Large intestine (tissue), 3 donors: ENCODE measurements at regions not wholly inside any gene's neighbourhood (a gene's known extent, or its start where the extent isn't known, plus 50 kb on each side); places are given as distances from the start of the nearest gene placed in this dataset.

ENCODE experiments used
- DNase-seq, 2 donors: peaks; one replicate each; pipeline versions ENCODE4 v3.0.0 to v3.0.0-alpha.2; 2013
- H3K27ac ChIP-seq: one replicate; pipeline ENCODE4 v1.5.1; 2013; ENCODE audit warnings: low read length
- H3K27me3 ChIP-seq: 2 replicates; pipeline ENCODE4 v1.6.1; 2013; ENCODE audit warnings: low read length; ENCODE audit not compliant: control insufficient read depth, insufficient read depth
- H3K36me3 ChIP-seq: 2 replicates; pipeline ENCODE4 v1.6.1; 2013; ENCODE audit warnings: low read length; ENCODE audit not compliant: control insufficient read depth, insufficient read depth
- H3K4me1 ChIP-seq: one replicate; pipeline ENCODE4 v1.6.1; 2013; ENCODE audit warnings: low read length; ENCODE audit not compliant: control insufficient read depth, insufficient read depth
- H3K4me3 ChIP-seq: one replicate; pipeline ENCODE4 v1.5.1; 2013; ENCODE audit warnings: low read length
- H3K9me3 ChIP-seq: one replicate; pipeline ENCODE4 v1.6.1; 2013; ENCODE audit warnings: mild to moderate bottlenecking, low read depth, low read length, moderate library complexity; ENCODE audit not compliant: control insufficient read depth
- WGBS: methylation state at CpG from one replicate; pipeline ENCODE4 v1.1.5; 2013; ENCODE audit warnings: low lambda C conversion rate; ENCODE audit not compliant: insufficient coverage; 5-methylcytosine and 5-hydroxymethylcytosine counted together

GRCh38 chr12:68449196-68449595, 117.0 kb upstream of the MDM1 start:
- Histone ChIP-seq H3K27ac (no peak overlapping the region), H3K36me3 (no peaks in the 10 kb centered on the region), H3K4me1 (no peaks in the 10 kb centered on the region), H3K9me3 (peaks cover 4% of the 10 kb centered on the region), H3K4me3 (no peak overlapping the region), H3K27me3 (no peaks in the 10 kb centered on the region)
- WGBS: no CpG with 5 or more reads among the region's 2 CpGs
- no peak for DNase-seq

GRCh38 chr12:68450947-68451260, 118.7 kb upstream of the MDM1 start:
- Histone ChIP-seq H3K36me3 (no peaks in the 10 kb centered on the region), H3K4me3 (no peak overlapping the region), H3K27ac (no peak overlapping the region), H3K27me3 (no peaks in the 10 kb centered on the region), H3K4me1 (no peaks in the 10 kb centered on the region), H3K9me3 (no peaks in the 10 kb centered on the region)
- no peak for DNase-seq
- 92% methylated on average over 2 of the region's 3 CpGs for WGBS

GRCh38 chr12:68451261-68452077, 119.3 kb upstream of the MDM1 start:
- 81% methylated on average over 5 of the region's 6 CpGs for WGBS
- no peak for DNase-seq
- H3K27ac ChIP-seq: no peak overlapping the region
- H3K9me3 ChIP-seq: no peaks in the 10 kb centered on the region
- no peaks in the 10 kb centered on the region for H3K36me3 ChIP-seq
- no peaks in the 10 kb centered on the region for H3K27me3 ChIP-seq
- no peak overlapping the region for H3K4me3 ChIP-seq
- H3K4me1 ChIP-seq: no peaks in the 10 kb centered on the region

GRCh38 chr12:68452078-68452715, 120.0 kb upstream of the MDM1 start:
- Histone ChIP-seq H3K27me3 (no peaks in the 10 kb centered on the region), H3K4me1 (no peaks in the 10 kb centered on the region), H3K27ac (no peak overlapping the region), H3K4me3 (no peak overlapping the region), H3K9me3 (no peaks in the 10 kb centered on the region), H3K36me3 (no peaks in the 10 kb centered on the region)
- no CpG with 5 or more reads among the region's 3 CpGs for WGBS
- DNase-seq: no peak

- Histone ChIP-seq H3K4me1 (no peaks in the 10 kb centered on the region), H3K36me3 (no peaks in the 10 kb centered on the region), H3K4me3 (no peak overlapping the region), H3K27me3 (no peaks in the 10 kb centered on the region), H3K27ac (no peak overlapping the region), H3K9me3 (no peaks in the 10 kb centered on the region)
- DNase-seq: no peak
- 42% methylated on average over 1 of the region's 3 CpGs for WGBS
These were observed 121.1 kb upstream of the MDM1 start for GRCh38 chr12:68453278-68453677.

GRCh38 chr12:68453876-68454275, 121.7 kb upstream of the MDM1 start:
- H3K4me3 ChIP-seq: no peak overlapping the region
- DNase-seq: no peak
- H3K36me3 ChIP-seq: no peaks in the 10 kb centered on the region
- WGBS: 86% methylated on average over 3 of the region's 5 CpGs
- no peak overlapping the region for H3K27ac ChIP-seq
- H3K27me3 ChIP-seq: no peaks in the 10 kb centered on the region
- H3K9me3 ChIP-seq: no peaks in the 10 kb centered on the region
- no peaks in the 10 kb centered on the region for H3K4me1 ChIP-seq

- Histone ChIP-seq H3K27ac (no peak overlapping the region), H3K4me1 (no peaks in the 10 kb centered on the region), H3K4me3 (no peak overlapping the region), H3K9me3 (no peaks in the 10 kb centered on the region), H3K36me3 (no peaks in the 10 kb centered on the region), H3K27me3 (no peaks in the 10 kb centered on the region)
- DNase-seq: no peak
- no CpG with 5 or more reads among the region's 3 CpGs for WGBS
These were observed 122.7 kb upstream of the MDM1 start for GRCh38 chr12:68454892-68455291.

GRCh38 chr12:68455691-68456345, 123.7 kb upstream of the MDM1 start:
- no peaks in the 10 kb centered on the region for H3K4me1 ChIP-seq
- no peak for DNase-seq
- H3K27ac ChIP-seq: no peak overlapping the region
- no peak overlapping the region for H3K4me3 ChIP-seq
- H3K9me3 ChIP-seq: no peaks in the 10 kb centered on the region
- no peaks in the 10 kb centered on the region for H3K27me3 ChIP-seq
- no peaks in the 10 kb centered on the region for H3K36me3 ChIP-seq
- WGBS: 0% methylated on average over 1 of the region's 2 CpGs

- H3K9me3 ChIP-seq: no peaks in the 10 kb centered on the region
- H3K27ac ChIP-seq: no peak overlapping the region
- H3K27me3 ChIP-seq: no peaks in the 10 kb centered on the region
- no CpG with 5 or more reads among the region's 2 CpGs for WGBS
- H3K36me3 ChIP-seq: no peaks in the 10 kb centered on the region
- H3K4me3 ChIP-seq: no peak overlapping the region
- H3K4me1 ChIP-seq: no peaks in the 10 kb centered on the region
- no peak for DNase-seq
These were observed 126.7 kb upstream of the MDM1 start for GRCh38 chr12:68458866-68459265.

GRCh38 chr12:68460236-68460635, 128.1 kb upstream of the MDM1 start:
- WGBS: no CpG with 5 or more reads among the region's 1 CpG
- H3K9me3 ChIP-seq: no peaks in the 10 kb centered on the region

More at GRCh38 chr12:68460236-68460635, 128.1 kb upstream of the MDM1 start:
- Histone ChIP-seq H3K4me3 (no peak overlapping the region), H3K27me3 (no peaks in the 10 kb centered on the region), H3K27ac (no peak overlapping the region), H3K4me1 (no peaks in the 10 kb centered on the region), H3K36me3 (no peaks in the 10 kb centered on the region)
- DNase-seq: no peak
